ENCODE measurements at regions not wholly inside any gene's neighbourhood (a gene's known extent, or its start where the extent isn't known, plus 50 kb on each side); places are given as distances from the start of the nearest gene placed in this dataset.
"Not testable (repeated sequence)": the region's sequence is repeated elsewhere in the genome, so short reads cannot be mapped to it uniquely, and the experiment has no call there.

- Mint-ChIP-seq H3K27ac (peak overlapping the region; percentile 58), H3K4me1 (peaks cover 19% of the 10 kb centered on the region), H3K36me3 (ENCODE audit: low read depth) (no peaks in the 10 kb centered on the region), H3K9me3 (peaks cover 9% of the 10 kb centered on the region), H3K27me3 (no peaks in the 10 kb centered on the region), H3K4me3 (no peak overlapping the region)
- intact Hi-C loops (cut with micrococcal nuclease), result loop anchor here (1.0 to 5.0 kb wide), 9 partner anchors 18 to 406 kb away; no protein-coding TSS in a partner anchor
- no peak for DNase-seq
Measured at GRCh38 chr7:106462914-106463482, 178.2 kb upstream of the NAMPT start.

- no peaks in the 10 kb centered on the region for H3K27me3 Mint-ChIP-seq
- no peak overlapping the region for H3K4me3 Mint-ChIP-seq
- H3K36me3 Mint-ChIP-seq (ENCODE audit: low read depth), result no peaks in the 10 kb centered on the region
- no peak overlapping the region for H3K27ac Mint-ChIP-seq
- intact Hi-C loops (cut with micrococcal nuclease), result loop anchor here (1.0 to 5.0 kb wide), 9 partner anchors 18 to 406 kb away; no protein-coding TSS in a partner anchor
- H3K9me3 Mint-ChIP-seq, result peaks cover 9% of the 10 kb centered on the region
- peaks cover 19% of the 10 kb centered on the region for H3K4me1 Mint-ChIP-seq
- peak; percentile 76 for DNase-seq
Measured at GRCh38 chr7:106462365-106462859, 177.6 kb upstream of the NAMPT start.

DNA sequence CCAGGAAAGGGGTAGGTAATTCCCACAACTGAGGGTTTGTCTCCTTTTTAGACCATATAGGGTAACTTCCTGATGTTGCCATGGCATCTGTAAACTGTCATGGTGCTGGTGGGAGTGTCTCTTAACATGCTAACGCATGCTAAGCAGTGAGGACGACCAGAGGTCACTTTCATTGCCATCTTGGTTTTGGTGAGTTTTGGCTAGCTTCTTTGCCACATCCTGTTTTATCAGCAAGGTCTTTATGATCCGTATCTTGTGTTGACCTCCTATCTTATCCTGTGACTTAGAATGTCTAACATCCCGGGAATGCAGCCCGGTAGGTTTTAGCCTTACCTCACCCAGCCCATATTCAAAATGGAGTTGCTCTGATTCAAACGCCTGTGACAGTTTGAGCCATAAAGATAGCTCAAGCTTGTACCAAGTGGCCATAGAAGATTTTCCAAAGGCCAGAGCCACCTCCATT is 176.0 kb upstream of the NAMPT start:
- no peak for DNase-seq
- intact Hi-C loops (cut with micrococcal nuclease), result loop anchor here (5.0 kb wide), 2 partner anchors 94 to 199 kb away; no protein-coding TSS in a partner anchor
- H3K9me3 Mint-ChIP-seq, result peaks cover 9% of the 10 kb centered on the region
- no peak overlapping the region for H3K27ac Mint-ChIP-seq
- no peaks in the 10 kb centered on the region for H3K27me3 Mint-ChIP-seq
- no peaks in the 10 kb centered on the region for H3K36me3 Mint-ChIP-seq (ENCODE audit: low read depth)
- H3K4me3 Mint-ChIP-seq, result no peak overlapping the region
- peaks cover 19% of the 10 kb centered on the region for H3K4me1 Mint-ChIP-seq

DNA sequence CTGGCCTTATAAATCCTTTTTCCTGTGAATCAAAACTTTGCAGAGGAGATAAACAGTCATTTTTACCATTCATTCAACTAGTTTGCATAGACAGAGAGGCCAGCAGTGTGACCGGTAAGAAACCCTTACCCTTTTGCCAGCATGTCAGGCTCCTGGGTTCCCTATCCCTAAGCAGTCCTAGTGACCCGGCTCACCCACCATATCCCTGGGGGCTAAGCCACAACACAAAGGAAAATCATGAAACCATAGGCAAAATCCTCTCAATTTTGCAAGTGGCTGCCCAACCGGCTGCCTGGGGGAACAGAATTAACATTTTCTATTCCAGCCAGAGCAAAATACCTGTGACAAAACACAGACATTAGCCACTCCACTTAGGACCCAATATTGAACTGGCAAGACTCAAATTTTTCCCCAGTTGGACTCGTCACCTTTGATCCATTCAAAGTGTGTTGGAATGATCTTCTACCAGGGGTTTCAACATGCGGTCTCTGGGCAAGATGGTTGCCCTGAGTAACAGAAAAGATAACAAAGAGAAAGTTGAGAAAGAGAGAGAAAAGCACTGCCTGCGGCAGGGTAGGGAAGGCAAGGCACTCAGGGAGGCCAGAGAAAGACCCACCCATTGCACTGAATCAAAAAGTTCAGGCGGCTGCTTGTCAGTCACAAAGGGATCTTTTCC is 174.8 kb upstream of the NAMPT start:
- H3K27ac Mint-ChIP-seq, result no peak overlapping the region
- peaks cover 2% of the 10 kb centered on the region for H3K36me3 Mint-ChIP-seq (ENCODE audit: low read depth)
- intact Hi-C loops (cut with micrococcal nuclease), result loop anchor here (5.0 kb wide), 2 partner anchors 92 to 197 kb away; no protein-coding TSS in a partner anchor
- H3K4me3 Mint-ChIP-seq, result no peak overlapping the region
- DNase-seq, result no peak
- H3K9me3 Mint-ChIP-seq, result peaks cover 9% of the 10 kb centered on the region
- H3K27me3 Mint-ChIP-seq, result no peaks in the 10 kb centered on the region
- H3K4me1 Mint-ChIP-seq, result peaks cover 19% of the 10 kb centered on the region

DNA sequence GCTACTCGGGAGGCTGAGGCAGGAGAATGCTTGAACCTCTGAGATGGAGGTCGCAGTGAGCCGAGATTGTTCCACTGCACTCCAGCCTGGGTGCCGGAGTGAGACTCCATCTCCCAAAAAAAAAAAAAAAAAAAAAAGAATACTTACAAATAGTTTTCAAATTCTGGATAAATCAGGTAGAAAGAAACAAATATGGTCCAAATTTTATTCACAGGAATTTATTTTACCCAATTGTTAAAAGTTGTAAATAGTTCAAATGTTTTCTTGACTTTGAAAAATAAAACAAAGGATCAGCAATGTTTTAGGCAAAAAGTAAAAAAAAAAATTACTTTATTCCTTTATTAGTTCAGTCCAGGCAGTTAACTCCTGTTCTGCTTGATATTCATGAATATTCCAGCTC is 172.9 kb upstream of the NAMPT start:
- intact Hi-C loops (cut with micrococcal nuclease), result no loop called here
- DNase-seq, result no peak
- peaks cover 15% of the 10 kb centered on the region for H3K4me1 Mint-ChIP-seq
- H3K9me3 Mint-ChIP-seq, result peaks cover 13% of the 10 kb centered on the region
- peaks cover 2% of the 10 kb centered on the region for H3K36me3 Mint-ChIP-seq (ENCODE audit: low read depth)
- no peaks in the 10 kb centered on the region for H3K27me3 Mint-ChIP-seq
- H3K27ac Mint-ChIP-seq, result no peak overlapping the region
- no peak overlapping the region for H3K4me3 Mint-ChIP-seq

- intact Hi-C loops (cut with micrococcal nuclease), result no loop called here
- peaks cover 4% of the 10 kb centered on the region for H3K4me1 Mint-ChIP-seq
- H3K27me3 Mint-ChIP-seq, result no peaks in the 10 kb centered on the region
- no peak for DNase-seq
- peaks cover 14% of the 10 kb centered on the region for H3K9me3 Mint-ChIP-seq
- H3K27ac Mint-ChIP-seq, result no peak overlapping the region
- H3K36me3 Mint-ChIP-seq (ENCODE audit: low read depth), result peaks cover 2% of the 10 kb centered on the region
- no peak overlapping the region for H3K4me3 Mint-ChIP-seq
Measured at GRCh38 chr7:106456329-106456728, 171.5 kb upstream of the NAMPT start.

DNA sequence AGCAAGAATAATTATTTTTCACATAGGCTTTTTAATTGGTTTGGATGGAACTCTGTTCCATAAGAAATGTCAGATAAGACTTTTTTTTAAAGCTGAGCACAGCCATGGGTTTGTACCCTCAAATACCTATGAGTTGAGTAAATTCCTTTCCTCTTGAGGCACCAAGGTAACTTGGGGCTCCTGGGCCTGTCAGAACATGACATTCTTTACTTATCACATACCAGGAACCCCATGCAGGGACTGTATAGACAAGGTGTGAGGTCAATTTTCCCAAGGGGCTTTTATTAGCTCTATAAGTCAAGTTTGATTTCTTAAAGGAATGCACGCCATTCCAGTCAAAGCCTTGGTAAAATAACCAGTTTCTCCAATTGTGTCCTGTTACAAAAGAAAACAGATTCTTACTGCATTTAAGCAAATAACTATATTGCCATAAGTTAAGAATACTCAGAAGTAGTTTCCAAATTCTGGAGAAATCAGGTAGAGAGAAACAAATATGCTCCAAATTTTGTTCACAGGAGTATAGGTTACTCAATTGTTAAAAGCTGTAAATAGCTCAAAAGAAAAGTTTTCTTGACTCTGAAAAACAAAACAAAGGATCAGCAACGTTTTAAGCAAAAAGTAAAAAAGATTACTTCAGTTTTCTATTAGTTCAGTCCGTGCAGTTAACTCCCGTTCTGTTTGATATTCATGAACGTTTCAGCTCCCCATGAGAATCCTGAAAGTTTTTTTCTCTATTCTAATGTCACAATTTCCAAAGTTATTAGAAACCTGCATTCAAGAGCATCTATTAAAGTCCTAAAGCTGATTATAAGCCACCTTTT is 167.5 kb upstream of the NAMPT start:
- Mint-ChIP-seq H3K27me3 (no peaks in the 10 kb centered on the region), H3K36me3 (ENCODE audit: low read depth) (peaks cover 2% of the 10 kb centered on the region), H3K4me1 (no peaks in the 10 kb centered on the region), H3K4me3 (no peak overlapping the region), H3K9me3 (peaks cover 30% of the 10 kb centered on the region), H3K27ac (no peak overlapping the region)
- DNase-seq, result no peak
- intact Hi-C loops (cut with micrococcal nuclease), result no loop called here

DNA sequence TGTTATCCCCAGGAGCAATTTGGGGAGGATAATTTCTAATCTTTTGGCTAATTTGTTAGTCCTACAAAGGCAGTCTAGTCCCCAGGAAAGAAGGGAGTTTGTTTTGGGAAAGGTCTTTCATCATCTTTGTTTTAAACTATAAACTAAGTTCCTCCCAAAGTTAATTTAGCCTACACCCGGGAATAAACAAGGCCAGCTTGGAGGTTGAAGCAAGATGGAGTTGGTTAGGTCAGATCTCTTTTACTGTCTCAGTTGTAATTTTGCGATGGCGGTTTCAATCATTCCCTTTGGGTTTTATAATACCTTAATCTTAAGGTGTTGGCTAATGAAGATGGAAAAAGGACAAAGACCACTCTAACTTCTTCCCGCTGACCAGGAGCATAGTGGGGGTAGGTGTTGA is 166.4 kb upstream of the NAMPT start:
- H3K27me3 Mint-ChIP-seq, result no peaks in the 10 kb centered on the region
- H3K4me1 Mint-ChIP-seq, result no peaks in the 10 kb centered on the region
- no peak overlapping the region for H3K4me3 Mint-ChIP-seq
- DNase-seq, result no peak
- H3K27ac Mint-ChIP-seq, result no peak overlapping the region
- peaks cover 30% of the 10 kb centered on the region for H3K9me3 Mint-ChIP-seq
- H3K36me3 Mint-ChIP-seq (ENCODE audit: low read depth), result peaks cover 2% of the 10 kb centered on the region
- intact Hi-C loops (cut with micrococcal nuclease), result no loop called here

- no peak for DNase-seq
- H3K27ac Mint-ChIP-seq, result no peak overlapping the region
- intact Hi-C loops (cut with micrococcal nuclease), result no loop called here
- peaks cover 30% of the 10 kb centered on the region for H3K9me3 Mint-ChIP-seq
- no peak overlapping the region for H3K4me3 Mint-ChIP-seq
- H3K27me3 Mint-ChIP-seq, result no peaks in the 10 kb centered on the region
- no peaks in the 10 kb centered on the region for H3K4me1 Mint-ChIP-seq
- peaks cover 2% of the 10 kb centered on the region for H3K36me3 Mint-ChIP-seq (ENCODE audit: low read depth)
Measured at GRCh38 chr7:106450716-106451115, 165.9 kb upstream of the NAMPT start.

- no peak overlapping the region for H3K27ac Mint-ChIP-seq
- intact Hi-C loops (cut with micrococcal nuclease), result no loop called here
- peaks cover 36% of the 10 kb centered on the region for H3K9me3 Mint-ChIP-seq
- no peak for DNase-seq
- no peaks in the 10 kb centered on the region for H3K36me3 Mint-ChIP-seq (ENCODE audit: low read depth)
- H3K4me3 Mint-ChIP-seq, result no peak overlapping the region
- peaks cover 3% of the 10 kb centered on the region for H3K27me3 Mint-ChIP-seq
- H3K4me1 Mint-ChIP-seq, result no peaks in the 10 kb centered on the region
Measured at GRCh38 chr7:106448992-106449859, 164.4 kb upstream of the NAMPT start.

DNA sequence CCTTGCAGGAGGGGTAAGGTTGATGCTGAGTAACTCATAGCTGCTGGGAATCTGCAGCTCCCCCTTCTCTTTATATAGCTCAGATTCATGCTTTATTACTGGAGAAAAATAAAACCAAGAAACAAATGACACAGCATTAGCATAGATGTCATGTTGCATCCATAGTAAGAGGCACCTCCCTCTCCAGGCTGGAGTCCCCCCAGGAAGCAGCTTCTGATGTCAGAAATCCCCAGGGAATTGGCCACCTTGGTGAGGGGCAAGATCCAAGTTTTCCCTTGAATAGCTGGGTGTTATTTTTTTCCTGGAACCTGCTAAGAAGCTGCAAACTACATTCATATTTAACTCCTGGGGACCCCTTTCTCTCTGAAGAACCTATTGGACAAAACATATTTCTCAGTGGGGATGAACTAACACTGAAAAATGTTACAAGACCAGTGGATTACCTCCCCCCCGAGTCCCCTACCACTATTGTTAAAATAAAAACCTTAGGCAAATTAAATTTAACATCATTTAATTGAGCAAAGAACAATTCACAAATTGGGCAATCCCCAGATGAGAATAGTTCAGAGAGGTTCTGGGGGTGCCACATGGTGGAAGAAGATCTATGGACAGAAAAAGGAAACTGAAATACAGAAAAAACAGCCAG is 163.7 kb upstream of the NAMPT start:
- DNase-seq, result no peak
- intact Hi-C loops (cut with micrococcal nuclease), result no loop called here
- Mint-ChIP-seq H3K27me3 (peaks cover 3% of the 10 kb centered on the region), H3K27ac (no peak overlapping the region), H3K9me3 (peaks cover 34% of the 10 kb centered on the region), H3K4me3 (no peak overlapping the region), H3K4me1 (no peaks in the 10 kb centered on the region), H3K36me3 (ENCODE audit: low read depth) (no peaks in the 10 kb centered on the region)

GRCh38 chr7:106447318-106447847 is 162.6 kb upstream of the NAMPT start:
- DNase-seq, result no peak
- Mint-ChIP-seq H3K27me3 (peaks cover 8% of the 10 kb centered on the region), H3K36me3 (ENCODE audit: low read depth) (no peaks in the 10 kb centered on the region), H3K4me1 (peaks cover 4% of the 10 kb centered on the region), H3K4me3 (no peak overlapping the region), H3K27ac (no peak overlapping the region), H3K9me3 (peaks cover 38% of the 10 kb centered on the region)
- intact Hi-C loops (cut with micrococcal nuclease), result no loop called here

DNA sequence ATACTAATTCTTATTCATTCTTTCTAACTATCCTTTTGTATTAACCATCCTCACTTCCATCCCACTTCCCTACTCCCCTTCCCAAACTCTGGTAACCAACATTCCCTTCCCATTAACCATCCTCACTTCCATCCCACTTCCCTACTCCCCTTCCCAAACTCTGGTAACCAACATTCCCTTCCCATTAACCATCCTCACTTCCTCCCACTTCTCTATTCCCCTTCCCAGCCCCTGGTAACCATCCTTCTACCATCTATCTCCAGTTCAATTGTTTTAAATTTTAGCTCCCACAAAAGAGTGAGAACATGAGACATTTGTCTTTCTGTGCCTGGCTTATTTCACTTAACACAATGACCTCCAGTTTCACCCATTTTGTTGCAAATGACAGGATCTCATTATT is 160.6 kb upstream of the NAMPT start:
- H3K4me3 Mint-ChIP-seq; DNase-seq; intact Hi-C loops (cut with micrococcal nuclease); H3K27me3 Mint-ChIP-seq; H3K4me1 Mint-ChIP-seq; H3K27ac Mint-ChIP-seq; H3K36me3 Mint-ChIP-seq (ENCODE audit: low read depth): not testable (repeated sequence)
- H3K9me3 Mint-ChIP-seq, result peaks cover 28% of the 10 kb centered on the region
